G401.6 (cell line): ENCODE measurements at regions not wholly inside any gene's neighbourhood (a gene's known extent, or its start where the extent isn't known, plus 50 kb on each side); places are given as distances from the start of the nearest gene placed in this dataset.
"Not testable (repeated sequence)": the region's sequence is repeated elsewhere in the genome, so short reads cannot be mapped to it uniquely, and the experiment has no call there.

ENCODE experiments used
- FAIRE-seq: peaks from 2 replicates; lab custom pipeline; 2012; peaks lifted over from hg19 to GRCh38; lab: Jason Lieb, UNC

GRCh38 chr2:16030206-16031057, 90.1 kb downstream of the MYCN start:
- no peak for FAIRE-seq

GRCh38 chr2:16028644-16029043, 88.3 kb downstream of the MYCN start:
- FAIRE-seq, result no peak

- no peak for FAIRE-seq
These were observed 86.6 kb downstream of the MYCN start for GRCh38 chr2:16026816-16027501.

- no peak for FAIRE-seq
These were observed 85.7 kb downstream of the MYCN start for GRCh38 chr2:16025876-16026640.

GRCh38 chr2:16025211-16025875, 85.0 kb downstream of the MYCN start:
- no peak for FAIRE-seq

- not testable (repeated sequence) for FAIRE-seq
These were observed 84.3 kb downstream of the MYCN start for GRCh38 chr2:16024628-16025027.

- no peak for FAIRE-seq
These were observed 83.4 kb downstream of the MYCN start for GRCh38 chr2:16023506-16024360.

- FAIRE-seq, result no peak
These were observed 82.3 kb downstream of the MYCN start for GRCh38 chr2:16022548-16023240.

GRCh38 chr2:16021611-16022363, 81.4 kb downstream of the MYCN start:
- no peak for FAIRE-seq

GRCh38 chr2:16020389-16021008, 80.1 kb downstream of the MYCN start:
- no peak for FAIRE-seq

- no peak for FAIRE-seq
These were observed 79.4 kb downstream of the MYCN start for GRCh38 chr2:16019617-16020351.

- FAIRE-seq, result no peak
These were observed 78.7 kb downstream of the MYCN start for GRCh38 chr2:16019060-16019480.

- no peak for FAIRE-seq
These were observed 78.1 kb downstream of the MYCN start for GRCh38 chr2:16018277-16019059.

GRCh38 chr2:16016282-16016681, 75.9 kb downstream of the MYCN start:
- no peak for FAIRE-seq

GRCh38 chr2:16015903-16016265, 75.5 kb downstream of the MYCN start:
- FAIRE-seq, result no peak

GRCh38 chr2:16015210-16015902, 75.0 kb downstream of the MYCN start:
- FAIRE-seq, result no peak

- no peak for FAIRE-seq
These were observed 74.5 kb downstream of the MYCN start for GRCh38 chr2:16014802-16015201.
